PC-9 (cell line): ENCODE measurements at regions not wholly inside any gene's neighbourhood (a gene's known extent, or its start where the extent isn't known, plus 50 kb on each side); places are given as distances from the start of the nearest gene placed in this dataset.

Experiments
- BruUV-seq: library from RNA; stranded (reverse); fragments of 400-500 nt; replicated peaks from 2 replicates; lab custom pipeline; 2021; lab: Mats Ljungman, UMichigan
- CTCF ChIA-PET: fragments of 300-600 bp; sonication (Branson Sonifier 250); formaldehyde crosslinking; loops from one replicate; lab custom pipeline; 2022; ENCODE audit warnings: antibody characterized with exemption; lab: Charles Lee
- POLR2A ChIA-PET: fragments of 300-600 bp; sonication (Branson Sonifier 250); formaldehyde crosslinking; loops from one replicate; lab custom pipeline; 2022; ENCODE audit warnings: antibody characterized with exemption; ENCODE audit not compliant: unreplicated experiment; lab: Charles Lee
- DNase-seq, 2 experiments: peaks; one replicate each; pipeline versions ENCODE4 v3.0.0 to v3.0.0-alpha.2; 2015 to 2022; ENCODE audit warnings: mixed read lengths in 1 of 2
- H2AFZ ChIP-seq: fragments of 200-600 bp; sonication (generic); 2 replicates; pipeline ENCODE4 v1.8.1; 2017; ENCODE audit warnings: antibody characterized with exemption
- H3F3A ChIP-seq: fragments of 200-600 bp; sonication (generic); 2 replicates; pipeline ENCODE4 v1.8.1; 2017; ENCODE audit warnings: antibody characterized with exemption, mild to moderate bottlenecking, low read depth; ENCODE audit not compliant: insufficient read depth
- H3K27ac ChIP-seq: fragments of 200-600 bp; sonication (generic); 2 replicates; pipeline ENCODE4 v1.6.1; 2016; ENCODE audit warnings: mixed run types
- H3K27me3 ChIP-seq: fragments of 200-600 bp; sonication (generic); 2 replicates; pipeline ENCODE4 v1.6.1; 2016; ENCODE audit warnings: low read depth, mixed run types; ENCODE audit not compliant: insufficient read depth
- H3K36me3 ChIP-seq: fragments of 200-600 bp; sonication (generic); 2 replicates; pipeline ENCODE4 v1.6.1; 2016; ENCODE audit warnings: low read depth, mixed run types
- H3K4me1 ChIP-seq: fragments of 200-600 bp; sonication (generic); replicated peaks from 2 replicates; pipeline ENCODE4 v1.6.1; 2016; ENCODE audit warnings: mixed run types; ENCODE audit not compliant: insufficient read depth
- H3K4me2 ChIP-seq: fragments of 200-600 bp; sonication (generic); 2 replicates; pipeline ENCODE4 v1.6.1; 2017; ENCODE audit warnings: mixed run types
- H3K4me3 ChIP-seq: fragments of 200-600 bp; sonication (generic); 2 replicates; pipeline ENCODE4 v1.6.1; 2016; ENCODE audit warnings: mixed run types
- H3K79me2 ChIP-seq: fragments of 200-600 bp; sonication (generic); 2 replicates; pipeline ENCODE4 v1.6.1; 2017; ENCODE audit warnings: low read depth, mixed run types
- H3K9me2 ChIP-seq: fragments of 200-600 bp; sonication (generic); 2 replicates; pipeline ENCODE4 v1.8.1; 2017; ENCODE audit warnings: mild to moderate bottlenecking; ENCODE audit not compliant: insufficient read depth
- H3K9me3 ChIP-seq: fragments of 200-600 bp; sonication (generic); 2 replicates; pipeline ENCODE4 v1.8.1; 2016; ENCODE audit warnings: low read depth; ENCODE audit not compliant: insufficient read depth
- H4K20me1 ChIP-seq: fragments of 200-600 bp; sonication (generic); 2 replicates; pipeline ENCODE4 v1.8.1; 2017; ENCODE audit not compliant: insufficient read depth
- CTCF ChIP-seq: fragments of 200-600 bp; sonication (generic); conservative IDR thresholded peaks from 2 replicates; pipeline ENCODE4 v1.6.1; 2017; ENCODE audit warnings: mixed run types, antibody characterized with exemption, mild to moderate bottlenecking, moderate library complexity
- EZH2 ChIP-seq: fragments of 200-600 bp; sonication (generic); IDR thresholded peaks from 2 replicates; pipeline ENCODE4 v1.8.0; 2017; ENCODE audit warnings: antibody characterized with exemption, low read depth
- intact Hi-C: fragments of 100-400 bp; cut with micrococcal nuclease; formaldehyde crosslinking; loops from one replicate; pipeline ENCODE4 v1.10.0; 2022; ENCODE audit not compliant: unreplicated experiment

DNA sequence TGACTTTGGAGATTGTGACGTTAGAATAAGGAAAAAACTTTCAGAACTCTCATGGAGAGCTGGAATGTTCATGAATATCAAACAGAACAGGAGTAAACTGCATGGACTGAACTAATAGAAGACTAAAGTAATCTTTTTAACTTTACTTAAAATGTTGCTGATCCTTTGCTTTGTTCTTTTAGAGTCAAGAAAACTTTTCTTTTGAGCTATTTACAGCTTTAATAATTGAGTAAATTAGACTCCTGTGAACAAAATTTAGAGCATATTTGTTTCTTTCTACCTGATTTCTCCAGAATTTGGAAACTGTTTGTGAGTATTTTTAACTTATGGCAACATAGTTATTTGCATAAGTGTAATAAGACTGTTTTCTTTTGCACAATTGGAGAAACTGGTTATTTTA lies 146.3 kb downstream of the CDCA7 start:
- intact Hi-C loops: no loop called here
- Histone ChIP-seq H3K4me2 (no peak overlapping the region), H3K27ac (no peak overlapping the region), H3K9me3 (0 out of 2 replicates have a peak, but pooled peaks cover 7% of the 10 kb centered on the region), H3K27me3 (peaks cover 24% of the 10 kb centered on the region; the same call in 1 of the 2 replicates), H3K4me3 (no peak overlapping the region), H4K20me1 (no peaks in the 10 kb centered on the region), H3K36me3 (no peaks in the 10 kb centered on the region), H3K4me1 (no peaks in the 10 kb centered on the region), H3K9me2 (no peaks in the 10 kb centered on the region; the same call in 1 of the 2 replicates), H3F3A (no peaks in the 10 kb centered on the region), H2AFZ (no peak overlapping the region), H3K79me2 (no peaks in the 10 kb centered on the region)
- ChIA-PET CTCF (no interaction called here), POLR2A (no interaction called here)
- DNase-seq: no peak
- no TSS peak for BruUV-seq
- no peak for TF ChIP-seq EZH2
- no peak for TF ChIP-seq CTCF

DNA sequence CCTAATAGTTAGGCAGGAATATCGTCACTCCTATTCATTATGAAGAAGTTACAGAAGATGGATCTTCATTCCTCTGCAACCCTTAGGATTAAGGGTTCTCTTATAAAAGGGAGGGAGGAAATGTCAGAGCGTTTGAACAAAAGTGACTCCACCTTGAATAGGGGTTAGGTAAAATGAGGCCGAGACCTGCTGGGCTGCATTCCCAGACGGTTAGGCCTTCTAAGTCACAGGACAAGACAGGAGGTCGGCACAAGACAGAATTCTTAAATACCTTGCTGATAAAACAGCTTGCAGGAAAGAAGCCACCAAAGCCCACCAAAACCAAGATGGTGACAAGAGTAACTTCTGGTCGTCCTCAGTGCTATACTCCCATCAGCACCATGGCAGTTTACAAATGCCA lies 147.6 kb downstream of the CDCA7 start:
- POLR2A ChIA-PET: no interaction called here
- Histone ChIP-seq H3K4me2 (no peak overlapping the region), H3K9me2 (no peaks in the 10 kb centered on the region; the same call in 1 of the 2 replicates), H3K9me3 (0 out of 2 replicates have a peak, but pooled peaks cover 7% of the 10 kb centered on the region), H3K27me3 (peaks cover 32% of the 10 kb centered on the region; the same call in 1 of the 2 replicates), H3F3A (no peaks in the 10 kb centered on the region), H3K4me1 (no peaks in the 10 kb centered on the region), H3K36me3 (no peaks in the 10 kb centered on the region), H3K79me2 (no peaks in the 10 kb centered on the region), H3K27ac (no peak overlapping the region), H3K4me3 (no peak overlapping the region), H4K20me1 (no peaks in the 10 kb centered on the region), H2AFZ (no peak overlapping the region)
- intact Hi-C loops: no loop called here
- DNase-seq: no peak
- TF ChIP-seq CTCF (no peak), EZH2 (no peak)
- CTCF ChIA-PET: no interaction called here
- BruUV-seq: no TSS peak

DNA sequence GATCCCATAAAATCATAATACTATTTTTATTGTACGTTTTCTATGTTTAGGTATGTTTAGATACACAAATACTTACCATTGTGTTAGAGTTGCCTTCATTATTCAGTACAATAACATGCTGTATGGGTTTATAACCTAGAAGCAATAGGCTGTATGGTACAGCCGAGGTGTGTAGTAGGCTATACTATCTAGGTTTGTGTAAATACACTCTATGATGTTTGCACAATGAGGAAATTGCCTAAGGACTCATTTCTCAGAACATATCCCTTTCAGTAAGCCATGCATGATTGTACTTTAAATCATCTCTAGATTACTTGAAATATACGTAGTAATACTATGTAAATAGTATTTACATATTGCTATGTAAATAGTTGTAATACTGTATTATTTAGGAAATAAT lies 156.7 kb downstream of the CDCA7 start:
- ChIA-PET CTCF (no interaction called here), POLR2A (no interaction called here)
- H3K27me3 ChIP-seq: peaks cover 19% of the 10 kb centered on the region; the same call in 1 of the 2 replicates
- no TSS peak for BruUV-seq
- peak overlapping the region; percentile 53; the same call in 1 of the 2 replicates for H3K4me2 ChIP-seq
- intact Hi-C loops: no loop called here
- H3K9me2 ChIP-seq: no peaks in the 10 kb centered on the region
- DNase-seq: no peak
- H3K9me3 ChIP-seq: no peaks in the 10 kb centered on the region
- H3K36me3 ChIP-seq: no peaks in the 10 kb centered on the region
- peak overlapping the region; percentile 70 for H3K27ac ChIP-seq
- H4K20me1 ChIP-seq: no peaks in the 10 kb centered on the region
- no peak overlapping the region for H3K4me3 ChIP-seq
- peaks cover 16% of the 10 kb centered on the region for H3K4me1 ChIP-seq
- H2AFZ ChIP-seq: no peak overlapping the region
- H3K79me2 ChIP-seq: no peaks in the 10 kb centered on the region
- no peak for TF ChIP-seq CTCF
- TF ChIP-seq EZH2: no peak
- no peaks in the 10 kb centered on the region for H3F3A ChIP-seq
